GM19395 (cell line): ENCODE measurements at regions not wholly inside any gene's neighbourhood (a gene's known extent, or its start where the extent isn't known, plus 50 kb on each side); places are given as distances from the start of the nearest gene placed in this dataset.
"Not testable (repeated sequence)": the region's sequence is repeated elsewhere in the genome, so short reads cannot be mapped to it uniquely, and the experiment has no call there.

Experiments
- ATAC-seq: cut with Tn5 transposase; IDR thresholded peaks from one replicate; pipeline ENCODE4 v1.9.1; 2021; ENCODE audit warnings: mild to moderate bottlenecking, moderate library complexity; ENCODE audit not compliant: unreplicated experiment

GRCh38 chr7:35908331-35909216, 107.7 kb downstream of the SEPTIN7 start:
- no peak for ATAC-seq

DNA sequence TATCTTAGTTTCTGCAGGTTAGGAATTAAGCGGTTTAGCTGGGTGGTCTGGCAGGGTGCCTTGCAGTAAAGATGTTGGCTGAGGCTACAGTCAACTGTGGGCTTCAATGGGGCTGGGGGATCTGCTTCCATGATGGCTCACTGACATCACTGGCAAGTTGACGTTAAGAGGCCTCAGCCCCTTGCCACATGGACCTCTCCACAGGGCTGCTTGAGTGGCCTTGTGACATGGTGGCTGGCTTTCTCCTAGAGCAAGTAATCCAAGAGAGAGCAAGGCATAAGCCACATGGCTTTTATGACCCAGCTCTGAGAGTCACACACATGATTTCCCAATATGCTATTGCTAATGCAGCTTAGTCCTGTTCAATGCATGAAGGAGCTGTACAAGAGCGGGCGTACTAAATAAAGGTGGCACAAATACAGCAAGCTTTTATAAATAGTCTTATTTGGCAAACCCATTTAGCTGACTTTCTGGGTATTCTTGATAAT, 109.1 kb downstream of the SEPTIN7 start:
- no peak for ATAC-seq

- not testable (repeated sequence) for ATAC-seq
These were observed 109.8 kb downstream of the SEPTIN7 start for GRCh38 chr7:35910621-35911020.

DNA sequence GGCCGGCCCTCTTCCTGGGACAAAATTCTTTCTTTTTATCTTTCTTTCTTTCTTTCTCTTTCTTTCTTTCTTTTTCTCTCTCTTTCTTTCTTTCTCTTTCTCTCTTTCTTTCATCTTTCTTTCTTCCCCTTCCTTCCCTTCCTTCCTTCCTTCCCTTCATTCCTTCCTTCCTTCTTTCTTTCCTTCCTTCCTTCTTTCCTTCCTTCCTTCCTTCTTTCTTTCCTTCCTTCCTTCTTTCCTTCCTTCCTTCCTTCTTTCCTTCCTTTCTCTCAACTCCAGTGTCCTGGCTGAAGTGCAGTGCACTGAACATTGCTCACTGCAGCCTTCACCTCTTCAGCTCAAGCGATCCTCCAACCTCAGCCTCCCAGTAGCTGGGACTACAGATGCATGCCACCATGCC, 112.5 kb downstream of the SEPTIN7 start:
- not testable (repeated sequence) for ATAC-seq

DNA sequence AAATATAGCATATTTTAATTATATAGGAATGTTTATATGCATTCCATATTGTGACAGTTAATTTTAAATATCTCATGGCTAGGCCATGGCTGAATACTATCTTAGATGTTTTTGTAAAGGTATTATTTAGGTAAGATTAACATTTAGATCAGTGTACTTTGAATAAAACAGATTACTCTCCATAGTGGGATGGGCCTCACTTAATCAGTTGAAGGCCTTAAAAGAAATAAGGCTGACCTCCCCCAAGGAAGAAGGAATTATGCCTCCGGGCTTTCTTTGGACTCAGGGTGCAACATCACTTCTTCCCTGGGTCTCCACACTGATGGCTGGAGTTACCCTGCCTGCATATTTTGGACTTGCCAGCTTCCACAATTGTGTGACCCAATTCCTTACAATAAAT, 113.4 kb downstream of the SEPTIN7 start:
- ATAC-seq = not testable (repeated sequence)

- ATAC-seq = not testable (repeated sequence)
These were observed 114.5 kb downstream of the SEPTIN7 start for GRCh38 chr7:35915247-35915955.

- ATAC-seq = not testable (repeated sequence)
These were observed 117.4 kb downstream of the SEPTIN7 start for GRCh38 chr7:35918217-35918616.

- peak; percentile 65 for ATAC-seq
These were observed 118.8 kb downstream of the SEPTIN7 start for GRCh38 chr7:35919607-35920006.

- ATAC-seq = not testable (repeated sequence)
These were observed 120.5 kb downstream of the SEPTIN7 start for GRCh38 chr7:35921338-35921737.

DNA sequence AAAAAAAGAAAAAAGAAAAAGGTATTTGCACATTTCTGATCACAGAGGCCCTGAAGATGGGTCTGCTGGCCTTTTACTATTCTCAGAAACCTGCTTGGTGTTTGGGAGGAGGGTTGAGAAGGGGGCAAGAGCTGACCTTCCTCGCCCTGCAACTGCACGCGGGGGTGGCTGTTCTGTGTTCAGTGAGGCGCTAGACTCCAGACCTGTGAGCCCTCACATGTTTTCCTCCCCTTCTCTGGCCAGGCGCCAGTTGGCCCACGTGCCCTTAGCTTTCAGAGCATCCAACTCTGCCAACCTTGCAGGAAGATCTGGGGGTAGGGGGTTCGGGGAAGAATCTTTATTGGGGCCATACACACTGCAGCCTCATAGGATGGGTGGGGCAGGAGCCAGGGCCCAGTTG, 123.8 kb downstream of the SEPTIN7 start:
- ATAC-seq = not testable (repeated sequence)

GRCh38 chr7:35926966-35927365, 126.1 kb downstream of the SEPTIN7 start:
- ATAC-seq = not testable (repeated sequence)

DNA sequence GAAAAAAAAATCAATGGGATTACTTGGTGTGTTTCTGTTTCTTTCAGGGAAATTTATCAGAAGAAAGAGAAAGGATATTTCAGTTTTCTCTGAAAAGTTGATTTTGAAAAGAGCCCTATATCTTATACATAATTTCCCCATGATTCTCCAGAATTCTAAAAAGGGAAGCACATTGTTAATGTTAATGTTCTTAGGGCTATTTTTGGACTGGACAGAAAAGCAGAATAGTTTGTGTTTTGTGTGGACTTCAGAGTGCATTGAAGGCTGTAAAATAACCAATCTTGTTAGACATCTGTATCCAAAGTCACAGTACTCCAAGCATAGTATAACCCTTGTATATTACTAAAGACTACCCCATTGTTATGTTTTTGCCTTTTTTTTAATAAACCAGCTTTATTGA, 130.3 kb downstream of the SEPTIN7 start:
- not testable (repeated sequence) for ATAC-seq

- ATAC-seq = not testable (repeated sequence)
These were observed 130.7 kb downstream of the SEPTIN7 start for GRCh38 chr7:35931551-35931950.

- ATAC-seq = not testable (repeated sequence)
These were observed 139.8 kb downstream of the SEPTIN7 start for GRCh38 chr7:35940695-35941094.

DNA sequence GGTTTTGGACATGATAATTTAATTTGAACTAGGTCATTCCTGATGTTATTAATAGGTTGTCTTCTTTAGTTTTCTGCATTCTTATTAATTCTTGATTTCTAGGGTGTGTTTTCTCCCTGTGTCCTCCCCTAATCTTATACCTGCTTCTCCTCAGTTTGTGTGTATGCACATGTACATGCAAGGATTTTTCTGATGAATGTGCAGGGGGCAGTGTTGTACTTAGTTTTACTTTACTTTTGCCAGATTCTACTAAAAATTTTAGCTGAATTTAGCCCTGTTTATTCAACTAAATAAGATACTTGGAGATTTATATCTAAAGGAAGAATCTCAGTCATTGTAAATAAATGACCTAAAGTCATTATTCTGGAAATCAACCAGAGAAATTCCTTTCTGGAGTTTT, 144.8 kb downstream of the SEPTIN7 start:
- ATAC-seq = not testable (repeated sequence)

DNA sequence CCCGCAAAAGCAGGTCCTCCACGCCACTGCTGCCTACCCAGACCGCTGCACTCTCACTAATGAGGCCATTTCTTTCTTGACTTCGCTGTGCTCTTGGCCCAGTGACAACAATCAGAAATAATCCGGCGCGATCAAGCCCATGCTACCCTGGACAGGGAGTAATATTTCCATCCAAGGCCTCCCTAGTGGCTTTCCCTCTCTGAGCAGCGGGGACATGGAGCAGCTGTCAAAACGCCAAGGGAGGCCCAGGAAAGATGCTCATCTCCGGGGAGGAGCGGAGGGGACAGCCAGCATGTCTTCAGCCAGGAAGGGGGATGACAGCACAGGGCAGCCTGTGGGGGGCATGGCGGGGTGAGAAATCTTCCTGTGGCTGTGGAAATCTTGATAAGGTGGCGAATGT, 154.9 kb downstream of the SEPTIN7 start:
- not testable (repeated sequence) for ATAC-seq

- not testable (repeated sequence) for ATAC-seq
These were observed 156.1 kb downstream of the SEPTIN7 start for GRCh38 chr7:35956988-35957387.

DNA sequence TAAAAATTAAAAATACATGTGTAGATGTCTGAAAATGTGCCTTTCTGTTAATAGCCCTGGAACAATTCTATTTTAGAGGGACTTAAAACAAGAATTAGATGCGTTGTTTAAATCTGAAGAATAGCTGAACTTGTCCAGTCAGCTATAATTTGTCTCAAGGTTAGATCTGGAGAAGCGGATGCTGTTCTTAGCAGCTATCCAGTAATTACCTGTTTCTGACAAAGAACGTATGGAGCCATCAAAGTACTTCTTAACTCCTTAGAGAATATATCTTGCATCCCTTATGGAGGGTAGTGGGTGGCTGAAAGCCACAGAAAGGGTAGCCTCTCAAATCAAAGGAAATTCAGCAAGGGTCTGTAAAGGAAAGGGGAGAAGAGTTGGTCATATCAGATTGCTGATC, 160.4 kb downstream of the SEPTIN7 start:
- not testable (repeated sequence) for ATAC-seq

- not testable (repeated sequence) for ATAC-seq
These were observed 161.8 kb downstream of the SEPTIN7 start for GRCh38 chr7:35962607-35963006.

DNA sequence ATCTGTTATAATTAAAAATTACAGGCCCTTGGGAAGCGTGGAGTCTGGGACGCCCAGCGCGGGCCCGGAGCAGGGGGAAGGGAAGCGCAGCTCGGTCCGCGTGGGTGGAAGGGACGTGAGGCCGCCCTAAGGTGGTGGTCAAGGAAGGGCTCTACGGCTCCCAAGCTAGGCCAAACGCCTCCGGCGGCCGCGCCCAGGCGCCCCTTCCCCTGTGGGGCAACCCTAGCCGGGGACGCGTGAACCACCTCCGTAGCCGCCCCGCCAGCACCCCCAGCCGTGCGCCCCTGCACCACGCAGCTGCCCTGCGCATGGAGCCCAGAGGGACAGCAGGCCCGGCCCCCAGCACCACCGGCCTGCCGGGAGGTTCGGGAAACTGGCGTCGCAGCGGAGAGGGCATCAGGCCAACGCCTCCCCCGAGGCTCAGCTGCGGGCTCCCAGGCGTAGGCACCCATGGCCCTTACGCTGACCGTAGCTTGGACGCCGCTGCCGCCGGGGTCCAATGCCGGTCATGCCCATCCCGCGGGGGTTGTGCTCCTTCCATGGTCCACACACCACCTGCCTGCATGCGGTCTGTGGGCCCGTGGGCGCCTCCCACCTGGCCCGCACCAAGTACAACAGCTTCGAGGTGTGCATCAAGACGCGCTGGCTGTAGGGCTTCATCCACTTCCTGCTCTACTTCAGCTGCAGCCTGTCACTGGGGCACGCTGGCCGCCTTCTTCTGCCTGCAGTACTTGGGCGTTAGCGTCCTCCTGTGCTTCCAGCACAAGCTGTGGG, 166.7 kb downstream of the SEPTIN7 start:
- ATAC-seq = no peak
